ENCODE measurements at regions not wholly inside any gene's neighbourhood (a gene's known extent, or its start where the extent isn't known, plus 50 kb on each side); places are given as distances from the start of the nearest gene placed in this dataset.

- Histone ChIP-seq H3K9me2 (ENCODE audit: insufficient read depth) (no peaks in the 10 kb centered on the region), H3K9me3 (ENCODE audit: low read depth) (no peaks in the 10 kb centered on the region), H3K4me3 (peak overlapping the region; percentile 88), H3K4me2 (ENCODE audit: unreplicated experiment) (peak overlapping the region; percentile 89), H3K27me3 (replicated peaks; ENCODE audit: insufficient read depth) (peaks cover 10% of the 10 kb centered on the region), H3K27ac (no peak overlapping the region), H3K4me1 (ENCODE audit: insufficient read depth) (peaks cover 5% of the 10 kb centered on the region; the same call in 1 of the 2 replicates), H4K20me1 (ENCODE audit: insufficient read depth) (no peaks in the 10 kb centered on the region), H3K9ac (0 out of 2 replicates have a peak overlapping the region, but pooled peaks have one; percentile 10), H3K36me3 (ENCODE audit: low read depth) (no peaks in the 10 kb centered on the region), H3F3A (ENCODE audit: insufficient read depth) (no peaks in the 10 kb centered on the region), H2AFZ (peak overlapping the region; percentile 85), H3K79me2 (ENCODE audit: insufficient read depth) (no peaks in the 10 kb centered on the region)
- peak; percentile 41 for DNase-seq
- WGBS, 2 experiments (ENCODE audit: low coverage in 1 of 2, low lambda C conversion rate in 2 of 2, missing lambda C conversion rate in 2 of 2) = 4 to 7% methylated on average over 52 to 53 of the region's 53 CpGs
- in situ Hi-C loops (cut with MboI) = no loop called here
- TF ChIP-seq EZH2 (IDR thresholded peaks at IDR 0.05; ENCODE audit: insufficient read depth, poor library complexity, severe bottlenecking) = peak; percentile 59
- no peak for TF ChIP-seq EZH2phosphoT487 (IDR thresholded peaks at IDR 0.05; ENCODE audit: insufficient read depth, low read depth)
Measured at GRCh38 chr3:44021651-44022594, 219.8 kb upstream of the TOPAZ1 start.

GRCh38 chr3:44023961-44024593 lies 217.6 kb upstream of the TOPAZ1 start:
- Histone ChIP-seq H3K4me3 (no peak overlapping the region), H3K27me3 (replicated peaks; ENCODE audit: insufficient read depth) (peaks cover 10% of the 10 kb centered on the region), H3K9me2 (ENCODE audit: insufficient read depth) (no peaks in the 10 kb centered on the region), H3K9me3 (ENCODE audit: low read depth) (no peaks in the 10 kb centered on the region), H3F3A (ENCODE audit: insufficient read depth) (no peaks in the 10 kb centered on the region), H3K9ac (no peak overlapping the region), H3K4me2 (ENCODE audit: unreplicated experiment) (no peak overlapping the region), H3K79me2 (ENCODE audit: insufficient read depth) (no peaks in the 10 kb centered on the region), H2AFZ (no peak overlapping the region), H3K4me1 (ENCODE audit: insufficient read depth) (peaks cover 5% of the 10 kb centered on the region; the same call in 1 of the 2 replicates), H3K36me3 (ENCODE audit: low read depth) (no peaks in the 10 kb centered on the region), H3K27ac (no peak overlapping the region), H4K20me1 (ENCODE audit: insufficient read depth) (no peaks in the 10 kb centered on the region)
- DNase-seq = no peak
- 93% methylated on average over 11 of the region's 11 CpGs for WGBS, 2 experiments (ENCODE audit: low coverage in 1 of 2, low lambda C conversion rate in 2 of 2, missing lambda C conversion rate in 2 of 2)
- TF ChIP-seq EZH2 (IDR thresholded peaks at IDR 0.05; ENCODE audit: insufficient read depth, poor library complexity, severe bottlenecking) (no peak), EZH2phosphoT487 (IDR thresholded peaks at IDR 0.05; ENCODE audit: insufficient read depth, low read depth) (no peak)
- in situ Hi-C loops (cut with MboI) = no loop called here

- no peaks in the 10 kb centered on the region for H3K79me2 ChIP-seq (ENCODE audit: insufficient read depth)
- no peak overlapping the region for H3K9ac ChIP-seq
- no peaks in the 10 kb centered on the region for H3K9me2 ChIP-seq (ENCODE audit: insufficient read depth)
- peaks cover 10% of the 10 kb centered on the region for H3K27me3 ChIP-seq (replicated peaks; ENCODE audit: insufficient read depth)
- peaks cover 5% of the 10 kb centered on the region; the same call in 1 of the 2 replicates for H3K4me1 ChIP-seq (ENCODE audit: insufficient read depth)
- H3K4me3 ChIP-seq = no peak overlapping the region
- no peak overlapping the region for H3K27ac ChIP-seq
- H3K4me2 ChIP-seq (ENCODE audit: unreplicated experiment) = no peak overlapping the region
- 61% methylated on average over 5 of the region's 5 CpGs for WGBS, 2 experiments (ENCODE audit: low coverage in 1 of 2, low lambda C conversion rate in 2 of 2, missing lambda C conversion rate in 2 of 2)
- no peaks in the 10 kb centered on the region for H3F3A ChIP-seq (ENCODE audit: insufficient read depth)
- no peak overlapping the region for H2AFZ ChIP-seq
- H3K9me3 ChIP-seq (ENCODE audit: low read depth) = no peaks in the 10 kb centered on the region
- in situ Hi-C loops (cut with MboI) = no loop called here
- H4K20me1 ChIP-seq (ENCODE audit: insufficient read depth) = no peaks in the 10 kb centered on the region
- no peak for DNase-seq
- no peaks in the 10 kb centered on the region for H3K36me3 ChIP-seq (ENCODE audit: low read depth)
- TF ChIP-seq EZH2 (IDR thresholded peaks at IDR 0.05; ENCODE audit: insufficient read depth, poor library complexity, severe bottlenecking) = no peak
- no peak for TF ChIP-seq EZH2phosphoT487 (IDR thresholded peaks at IDR 0.05; ENCODE audit: insufficient read depth, low read depth)
Measured at GRCh38 chr3:44026220-44026865, 215.3 kb upstream of the TOPAZ1 start.

- no peak overlapping the region for H2AFZ ChIP-seq
- no peak overlapping the region for H3K9ac ChIP-seq
- no peak for TF ChIP-seq EZH2 (IDR thresholded peaks at IDR 0.05; ENCODE audit: insufficient read depth, poor library complexity, severe bottlenecking)
- TF ChIP-seq EZH2phosphoT487 (IDR thresholded peaks at IDR 0.05; ENCODE audit: insufficient read depth, low read depth) = no peak
- H3K27me3 ChIP-seq (replicated peaks; ENCODE audit: insufficient read depth) = no peaks in the 10 kb centered on the region
- no peak overlapping the region for H3K27ac ChIP-seq
- H3K4me2 ChIP-seq (ENCODE audit: unreplicated experiment) = no peak overlapping the region
- H3F3A ChIP-seq (ENCODE audit: insufficient read depth) = no peaks in the 10 kb centered on the region
- no peak overlapping the region for H3K4me3 ChIP-seq
- no peaks in the 10 kb centered on the region for H4K20me1 ChIP-seq (ENCODE audit: insufficient read depth)
- no peaks in the 10 kb centered on the region for H3K36me3 ChIP-seq (ENCODE audit: low read depth)
- H3K4me1 ChIP-seq (ENCODE audit: insufficient read depth) = no peaks in the 10 kb centered on the region
- no peaks in the 10 kb centered on the region for H3K9me3 ChIP-seq (ENCODE audit: low read depth)
- no peak for DNase-seq
- H3K9me2 ChIP-seq (ENCODE audit: insufficient read depth) = no peaks in the 10 kb centered on the region
- in situ Hi-C loops (cut with MboI) = no loop called here
- H3K79me2 ChIP-seq (ENCODE audit: insufficient read depth) = no peaks in the 10 kb centered on the region
- 69 to 70% methylated on average over 2 of the region's 2 CpGs for WGBS, 2 experiments (ENCODE audit: low coverage in 1 of 2, low lambda C conversion rate in 2 of 2, missing lambda C conversion rate in 2 of 2)
Measured at GRCh38 chr3:44029100-44029499, 212.6 kb upstream of the TOPAZ1 start.

All from GM23248 (cell line).